GM18508 (cell line): ENCODE measurements at regions not wholly inside any gene's neighbourhood (a gene's known extent, or its start where the extent isn't known, plus 50 kb on each side); places are given as distances from the start of the nearest gene placed in this dataset.
"Not testable (repeated sequence)": the region's sequence is repeated elsewhere in the genome, so short reads cannot be mapped to it uniquely, and the experiment has no call there.

ENCODE experiments used
- ATAC-seq: cut with Tn5 transposase; IDR thresholded peaks from one replicate; pipeline ENCODE4 v1.9.1; 2021; ENCODE audit warnings: moderate number of reproducible peaks; ENCODE audit not compliant: insufficient read depth, unreplicated experiment

DNA sequence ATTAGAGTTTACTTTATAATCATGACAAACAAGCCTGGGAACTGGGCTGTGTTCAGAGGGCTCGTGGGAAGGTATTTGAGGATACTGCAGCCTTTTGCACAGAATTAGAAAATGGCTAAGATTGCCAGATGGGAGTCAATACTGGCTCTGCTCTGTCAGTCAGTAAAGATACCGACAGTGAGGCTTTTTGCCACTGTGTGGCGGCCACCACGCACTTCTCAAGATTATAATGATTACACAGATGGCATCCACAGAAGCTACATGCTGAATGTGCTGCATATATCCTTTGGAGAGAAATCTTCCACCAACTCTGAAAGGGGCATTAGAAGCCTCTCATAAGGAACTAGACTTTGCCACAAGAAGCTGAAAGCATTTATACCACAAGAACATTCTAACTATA lies 213.4 kb upstream of the PTBP2 start:
- no peak for ATAC-seq

- no peak for ATAC-seq
Measured at GRCh38 chr1:96509339-96509738, 212.2 kb upstream of the PTBP2 start.

DNA sequence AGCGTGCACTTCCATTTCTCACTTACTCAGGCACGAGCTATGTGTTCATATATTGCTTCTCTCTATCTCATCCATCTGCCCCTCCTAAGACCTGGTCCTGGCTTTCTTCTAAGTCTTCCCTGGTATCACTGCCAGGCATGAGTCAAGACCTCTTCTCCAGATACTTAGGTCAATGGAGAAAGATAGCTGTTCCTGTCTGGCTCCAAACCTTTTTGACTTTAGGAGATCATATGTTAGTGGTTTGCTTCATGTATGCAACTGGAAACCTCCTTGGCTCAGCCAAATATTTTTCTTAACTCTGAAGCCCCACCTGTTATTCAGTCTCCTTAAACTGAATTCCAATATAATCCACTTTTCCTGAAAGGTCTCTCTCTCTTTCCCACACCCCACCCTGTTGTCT lies 211.6 kb upstream of the PTBP2 start:
- ATAC-seq: no peak

DNA sequence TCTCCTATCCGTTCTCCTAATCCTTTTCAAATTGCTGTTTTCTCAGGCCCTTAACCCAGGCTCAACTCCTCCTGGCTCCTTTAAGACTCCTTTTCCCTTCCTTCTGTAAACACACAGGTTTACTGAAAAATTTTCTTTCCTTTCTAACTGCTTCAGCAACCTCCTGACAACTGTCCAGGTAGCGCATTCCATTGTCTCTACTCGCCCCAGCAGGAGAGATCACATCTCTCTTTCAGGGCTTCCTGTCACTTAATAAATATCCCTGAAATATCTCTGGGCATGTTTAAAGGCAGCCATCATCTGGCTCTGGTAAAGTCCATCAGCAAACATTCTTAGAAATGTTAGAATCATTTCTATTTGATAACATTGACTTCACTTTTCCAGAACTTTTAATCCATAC lies 211.2 kb upstream of the PTBP2 start:
- ATAC-seq: no peak

- no peak for ATAC-seq
Measured at GRCh38 chr1:96510911-96511310, 210.7 kb upstream of the PTBP2 start.

- no peak for ATAC-seq
Measured at GRCh38 chr1:96513136-96513535, 208.4 kb upstream of the PTBP2 start.

GRCh38 chr1:96515430-96515829 lies 206.2 kb upstream of the PTBP2 start:
- peak; percentile 96 for ATAC-seq

GRCh38 chr1:96515925-96516324 lies 205.7 kb upstream of the PTBP2 start:
- ATAC-seq: no peak

GRCh38 chr1:96519851-96520578 lies 201.6 kb upstream of the PTBP2 start:
- no peak for ATAC-seq

GRCh38 chr1:96520579-96520947 lies 201.0 kb upstream of the PTBP2 start:
- ATAC-seq: no peak

DNA sequence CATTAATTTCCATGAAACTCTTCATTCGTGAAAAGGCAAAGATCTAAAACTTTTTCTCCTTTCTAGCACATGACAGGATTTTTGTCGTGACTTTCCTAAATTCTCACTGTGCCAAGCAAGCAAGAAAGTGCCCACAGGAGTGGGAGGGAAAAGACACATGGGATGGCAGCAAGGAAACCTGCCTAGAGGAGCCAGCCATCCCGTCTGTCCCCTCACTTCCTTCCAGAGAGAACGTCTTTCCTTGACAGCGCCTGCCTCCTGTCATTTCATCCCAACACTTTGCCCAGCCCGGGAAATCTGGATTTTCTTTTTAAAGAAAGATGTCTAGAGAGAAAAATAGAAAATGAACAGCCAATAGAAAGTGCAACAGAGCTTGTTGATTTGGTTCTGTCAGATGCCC lies 200.6 kb upstream of the PTBP2 start:
- ATAC-seq: no peak

GRCh38 chr1:96521994-96522760 lies 199.4 kb upstream of the PTBP2 start:
- ATAC-seq: no peak

DNA sequence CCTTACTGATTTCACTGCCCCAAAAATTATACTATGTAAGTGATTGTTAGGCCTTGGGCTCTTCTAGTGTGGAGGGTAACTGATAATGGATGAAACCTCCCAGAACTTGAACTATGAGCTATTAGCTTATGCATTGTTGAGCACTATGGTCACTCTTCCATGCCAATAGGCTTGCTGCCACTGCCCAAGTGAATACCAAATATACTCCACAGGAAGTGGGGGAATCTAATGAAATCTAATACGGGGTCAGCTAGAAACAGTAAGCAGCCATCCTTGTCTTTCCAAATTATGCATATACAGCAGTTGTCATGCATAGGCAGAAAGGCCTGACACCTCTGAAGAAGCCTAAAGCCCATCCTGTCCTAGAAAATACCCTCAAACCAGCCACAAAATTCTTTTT lies 198.7 kb upstream of the PTBP2 start:
- no peak for ATAC-seq

DNA sequence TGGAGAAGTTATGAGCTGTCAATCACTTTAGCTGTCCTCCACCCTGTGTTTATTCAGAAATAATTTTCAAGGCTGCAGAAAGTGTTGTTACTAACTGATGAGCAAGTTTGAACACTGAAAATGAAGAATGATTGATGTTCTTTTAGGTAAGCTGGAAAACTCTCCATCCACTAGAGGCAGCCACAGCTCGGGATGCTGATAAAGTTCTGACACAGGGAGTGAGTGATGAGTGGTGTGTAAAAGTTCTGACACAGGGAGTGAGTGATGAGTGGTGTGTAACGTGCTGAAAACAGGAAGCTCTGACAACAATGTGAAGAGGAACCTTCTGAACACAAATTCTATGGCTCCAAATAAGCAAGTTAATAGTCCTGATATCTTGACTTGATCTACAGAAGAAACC lies 197.5 kb upstream of the PTBP2 start:
- ATAC-seq: no peak

- no peak for ATAC-seq
Measured at GRCh38 chr1:96525657-96526557, 195.7 kb upstream of the PTBP2 start.

DNA sequence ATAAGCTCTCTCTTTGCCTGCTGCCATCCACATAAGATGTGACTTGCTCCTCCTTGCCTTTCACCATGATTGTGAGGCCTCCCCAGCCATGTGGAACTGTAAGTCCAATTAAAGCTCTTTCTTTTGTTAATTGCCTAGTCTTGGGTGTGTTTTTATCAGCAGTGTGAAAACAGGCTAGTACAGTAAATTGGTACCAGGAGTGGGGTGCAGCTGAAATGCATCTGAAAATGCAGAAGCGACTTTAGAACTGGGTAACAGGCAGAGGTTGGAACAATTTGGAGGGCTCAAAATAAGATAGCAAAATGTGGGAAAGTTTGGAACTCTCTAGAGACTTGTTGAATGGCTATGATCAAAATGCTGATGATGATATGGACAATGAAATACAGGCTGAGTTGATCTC lies 192.9 kb upstream of the PTBP2 start:
- ATAC-seq: not testable (repeated sequence)

DNA sequence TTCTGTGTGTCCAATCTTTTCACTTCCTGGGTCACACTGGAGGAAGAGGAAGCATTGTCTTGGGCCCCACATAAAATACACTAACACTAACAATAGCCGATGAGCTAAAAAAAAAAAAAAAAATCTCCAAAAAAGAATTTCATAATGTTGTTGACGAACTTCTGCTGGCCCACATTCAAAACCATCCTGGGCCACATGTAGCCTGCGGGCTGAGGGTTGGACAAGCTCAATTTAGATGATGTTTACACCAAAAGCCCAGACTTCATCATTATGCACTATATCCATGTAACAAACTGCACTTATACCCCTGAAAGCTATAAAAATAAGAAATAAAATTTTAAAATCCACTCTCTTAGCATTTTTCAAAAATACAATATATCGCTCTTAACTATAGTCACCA lies 187.8 kb upstream of the PTBP2 start:
- ATAC-seq: no peak

- ATAC-seq: no peak
Measured at GRCh38 chr1:96536581-96536980, 185.0 kb upstream of the PTBP2 start.

- no peak for ATAC-seq
Measured at GRCh38 chr1:96538111-96538641, 183.4 kb upstream of the PTBP2 start.

DNA sequence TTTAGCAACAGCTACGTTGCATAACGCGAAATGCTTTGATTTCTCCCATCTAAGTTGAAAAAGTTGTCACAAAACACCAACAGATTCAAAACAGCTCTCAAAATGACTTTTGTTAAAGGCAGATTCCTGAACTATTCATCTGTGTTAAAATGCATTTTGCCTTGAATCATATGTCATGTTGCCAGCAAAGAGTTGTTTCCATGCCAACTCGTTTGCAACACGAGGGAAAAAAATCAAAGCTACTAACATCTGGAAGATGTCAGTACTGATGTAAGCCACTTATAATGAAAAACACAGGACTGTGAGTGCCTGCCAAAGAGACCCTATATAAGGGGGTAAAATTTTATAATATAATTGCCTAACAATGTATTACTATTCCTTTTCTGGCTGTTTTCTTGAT lies 182.7 kb upstream of the PTBP2 start:
- ATAC-seq: no peak

DNA sequence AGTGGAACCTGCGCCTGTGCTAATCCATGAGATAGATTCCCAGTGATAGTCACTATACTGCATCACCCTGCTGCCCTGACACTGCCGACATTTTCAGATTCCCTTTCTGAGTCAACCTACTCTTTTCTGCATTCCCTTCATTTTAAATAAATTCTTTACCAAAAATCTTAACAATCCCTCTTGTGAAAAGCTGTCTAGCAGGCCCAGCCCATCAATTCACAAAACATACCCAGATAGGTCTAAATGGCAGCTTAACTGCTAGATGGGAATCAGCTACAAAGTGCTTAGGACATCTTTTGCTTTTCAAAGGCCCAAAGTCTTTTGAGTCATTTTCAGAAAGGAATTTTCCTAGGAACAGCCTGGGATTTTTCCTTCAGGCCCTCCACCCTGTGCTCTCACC lies 180.1 kb upstream of the PTBP2 start:
- no peak for ATAC-seq
